Omental fat pad (tissue), 3 donors: ENCODE measurements at regions not wholly inside any gene's neighbourhood (a gene's known extent, or its start where the extent isn't known, plus 50 kb on each side); places are given as distances from the start of the nearest gene placed in this dataset.

Experiments used
- ATAC-seq: fragments of 150-250 bp; one replicate; pipeline ENCODE4 v1.9.1; 2016; ENCODE audit warnings: mild to moderate bottlenecking, moderate library complexity; ENCODE audit not compliant: low FRiP score
- DNase-seq: peaks from one replicate; pipeline ENCODE4 v3.0.0-alpha.2; 2019; ENCODE audit warnings: low spot score
- TF ChIP-seq, protein P1 (sequence below), 3 donors: fragments of 450-650 bp; IDR thresholded peaks; one replicate each; pipeline ENCODE4 v1.5.1; 2016 to 2017; ENCODE audit warnings: antibody characterized with exemption in 3 of 3, mild to moderate bottlenecking in 3 of 3, moderate library complexity in 2 of 3

DNA sequence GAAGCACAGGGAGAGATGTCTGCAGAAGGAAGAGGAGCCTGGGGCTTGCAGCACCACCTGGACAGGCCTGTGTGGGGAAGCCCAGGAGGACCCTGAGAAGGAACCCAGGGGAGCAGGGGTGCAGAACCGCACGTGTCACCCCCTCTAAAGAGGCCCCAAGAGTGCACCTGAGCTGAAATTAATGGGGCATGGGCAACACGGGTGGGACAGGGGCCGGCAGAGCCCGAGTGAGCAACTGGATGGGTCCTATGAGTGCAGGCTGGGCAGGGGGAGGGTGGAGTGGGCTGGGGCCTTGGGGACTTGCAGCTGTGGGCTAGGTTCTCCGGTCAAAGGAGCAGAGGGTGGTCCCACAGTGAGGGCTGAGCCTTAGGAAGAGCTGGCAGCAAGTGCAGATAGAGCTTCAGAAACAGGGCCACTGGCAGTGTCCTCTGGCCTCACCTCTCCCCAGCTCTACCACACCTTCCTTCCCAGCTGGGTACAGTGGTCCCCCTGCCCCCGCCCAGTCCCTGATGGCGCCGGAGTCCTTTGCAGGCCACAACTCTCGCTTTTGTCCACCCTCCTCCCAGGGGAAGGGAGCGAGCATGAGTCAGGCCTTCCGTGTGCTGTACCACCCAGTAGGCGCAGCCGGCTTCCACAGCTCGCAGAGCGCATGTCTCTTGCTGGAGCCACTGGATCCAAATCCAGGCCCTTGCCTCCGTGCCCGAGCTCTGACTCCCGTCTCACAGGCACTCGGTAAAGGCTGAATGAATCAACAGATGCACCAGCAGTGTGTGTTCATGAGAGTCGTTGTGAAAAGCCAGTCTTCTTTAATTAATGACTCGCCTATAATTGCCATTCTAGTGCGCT lies 131.6 kb downstream of the HMX1 start:
- TF ChIP-seq, protein P1, sequence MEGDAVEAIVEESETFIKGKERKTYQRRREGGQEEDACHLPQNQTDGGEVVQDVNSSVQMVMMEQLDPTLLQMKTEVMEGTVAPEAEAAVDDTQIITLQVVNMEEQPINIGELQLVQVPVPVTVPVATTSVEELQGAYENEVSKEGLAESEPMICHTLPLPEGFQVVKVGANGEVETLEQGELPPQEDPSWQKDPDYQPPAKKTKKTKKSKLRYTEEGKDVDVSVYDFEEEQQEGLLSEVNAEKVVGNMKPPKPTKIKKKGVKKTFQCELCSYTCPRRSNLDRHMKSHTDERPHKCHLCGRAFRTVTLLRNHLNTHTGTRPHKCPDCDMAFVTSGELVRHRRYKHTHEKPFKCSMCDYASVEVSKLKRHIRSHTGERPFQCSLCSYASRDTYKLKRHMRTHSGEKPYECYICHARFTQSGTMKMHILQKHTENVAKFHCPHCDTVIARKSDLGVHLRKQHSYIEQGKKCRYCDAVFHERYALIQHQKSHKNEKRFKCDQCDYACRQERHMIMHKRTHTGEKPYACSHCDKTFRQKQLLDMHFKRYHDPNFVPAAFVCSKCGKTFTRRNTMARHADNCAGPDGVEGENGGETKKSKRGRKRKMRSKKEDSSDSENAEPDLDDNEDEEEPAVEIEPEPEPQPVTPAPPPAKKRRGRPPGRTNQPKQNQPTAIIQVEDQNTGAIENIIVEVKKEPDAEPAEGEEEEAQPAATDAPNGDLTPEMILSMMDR (IDR thresholded peaks at IDR 0.05): no peak
- no peak for ATAC-seq
- no peak for DNase-seq

DNA sequence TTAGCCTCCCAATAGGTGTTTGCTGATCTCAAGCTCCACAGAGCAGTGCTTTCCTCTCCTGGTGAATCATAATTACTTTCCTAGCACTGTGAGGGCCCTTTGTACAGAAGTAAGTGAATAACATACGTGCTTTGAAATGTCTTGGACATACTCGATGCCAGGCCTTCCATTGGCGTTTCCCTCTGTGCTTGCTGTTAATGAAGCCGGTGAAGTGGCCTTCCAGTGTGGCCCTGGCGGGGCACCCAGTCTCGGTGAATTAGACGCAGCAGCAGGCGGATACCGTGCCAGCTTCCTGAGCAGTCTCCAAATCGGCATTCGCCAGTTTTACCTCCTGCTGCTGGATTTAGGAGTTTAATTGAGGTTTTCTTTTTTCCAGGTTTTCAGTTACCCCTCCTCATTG lies 132.3 kb downstream of the HMX1 start:
- ATAC-seq (no peak), DNase-seq (no peak)
- TF ChIP-seq, protein P1 (IDR thresholded peaks at IDR 0.05): no peak

- TF ChIP-seq, protein P1 (IDR thresholded peaks at IDR 0.05): no peak
- no peak for ATAC-seq
- DNase-seq: no peak
Observed at GRCh38 chr4:8738471-8738931, 133.1 kb downstream of the HMX1 start.

DNA sequence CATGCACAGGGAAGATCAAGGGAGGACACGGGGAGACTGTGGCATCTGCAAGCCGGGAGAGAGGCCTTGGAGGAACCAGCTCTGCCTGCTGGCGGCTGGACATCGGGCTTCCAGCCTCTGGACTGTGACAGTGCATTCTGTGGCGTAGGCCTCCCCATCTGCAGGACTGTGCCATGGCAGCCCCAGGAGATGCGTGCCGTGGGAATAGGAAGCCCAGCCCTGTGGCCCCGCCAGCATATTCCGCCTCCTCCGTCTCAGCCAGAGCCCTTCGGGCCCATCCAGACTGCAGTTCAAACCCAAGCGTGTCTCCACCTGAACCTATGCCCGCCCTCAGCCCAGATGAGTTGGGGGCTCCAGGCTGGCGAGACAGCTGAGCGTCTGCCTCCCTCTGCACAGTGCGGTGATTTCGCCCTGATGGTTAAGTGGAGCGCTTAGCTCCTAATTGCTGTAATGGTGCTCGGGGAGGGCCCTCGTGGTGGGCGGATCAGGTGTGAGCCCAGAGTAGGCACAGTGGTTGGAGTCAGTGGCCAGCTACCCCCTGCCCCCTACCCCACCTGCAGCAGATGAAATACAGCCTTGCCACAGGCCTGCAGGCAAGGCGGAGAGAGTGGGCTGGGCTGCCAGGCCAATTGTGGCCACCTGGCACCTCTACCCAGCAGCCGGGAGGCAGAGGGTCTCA lies 133.9 kb downstream of the HMX1 start:
- DNase-seq (no peak), ATAC-seq (no peak)
- TF ChIP-seq, protein P1 (IDR thresholded peaks at IDR 0.05): no peak

DNA sequence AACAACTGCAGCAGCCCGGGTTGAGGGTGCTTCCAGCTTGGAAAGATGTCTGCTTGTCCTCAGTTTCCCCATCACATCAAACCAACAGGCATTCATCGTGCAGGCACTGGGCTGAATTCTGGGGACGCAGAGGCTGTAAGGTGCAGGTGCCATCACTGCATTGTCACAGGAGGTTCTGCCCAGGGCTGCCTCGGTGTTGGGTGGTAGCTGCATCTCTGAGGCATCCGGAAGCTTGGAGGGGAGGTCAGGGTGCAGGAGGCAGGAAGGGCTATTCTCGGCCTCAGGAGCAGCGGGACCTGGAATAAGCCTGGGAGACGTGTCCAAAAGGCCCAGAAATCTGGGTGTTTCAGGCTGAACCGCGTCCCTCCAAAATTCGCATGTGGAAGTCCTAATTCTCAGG lies 134.6 kb downstream of the HMX1 start:
- DNase-seq: no peak
- no peak for ATAC-seq
- TF ChIP-seq, protein P1 (IDR thresholded peaks at IDR 0.05): no peak

GRCh38 chr4:8736090-8736825 lies 135.4 kb downstream of the HMX1 start:
- TF ChIP-seq, protein P1 (IDR thresholded peaks at IDR 0.05): no peak
- ATAC-seq (no peak), DNase-seq (no peak)
